SK-N-SH (cell line): ENCODE measurements at regions not wholly inside any gene's neighbourhood (a gene's known extent, or its start where the extent isn't known, plus 50 kb on each side); places are given as distances from the start of the nearest gene placed in this dataset.

Source experiments
- CTCF ChIP-seq: fragments of 200-600 bp; sonication (generic); IDR thresholded peaks from 2 replicates; pipeline ENCODE4 v1.6.1; 2017; ENCODE audit warnings: antibody characterized with exemption, mild to moderate bottlenecking, moderate library complexity
- EP300 ChIP-seq, 2 experiments: IDR thresholded peaks; 2 replicates each; pipeline versions ENCODE4 v1.4.0 to v1.6.1; 2012; ENCODE audit warnings: borderline replicate concordance in 1 of 2, low read depth in 1 of 2, low read length in 1 of 2
- GABPA ChIP-seq: IDR thresholded peaks from 2 replicates; pipeline ENCODE4 v1.4.0; 2012; ENCODE audit warnings: low read depth, mild to moderate bottlenecking
- POLR2AphosphoS5 ChIP-seq: IDR thresholded peaks from 2 replicates; pipeline ENCODE4 v1.6.1; 2012; ENCODE audit warnings: low read depth, low read length
- RAD21 ChIP-seq: IDR thresholded peaks from 2 replicates; pipeline ENCODE4 v1.6.1; 2012; ENCODE audit warnings: mild to moderate bottlenecking, low read length
- RFX5 ChIP-seq: IDR thresholded peaks from 2 replicates; pipeline ENCODE4 v1.6.1; 2012; ENCODE audit warnings: mild to moderate bottlenecking, improper control_type of control experiment, low read length
- SIN3A ChIP-seq: IDR thresholded peaks from 2 replicates; pipeline ENCODE4 v1.6.1; 2012; ENCODE audit warnings: low read depth, mild to moderate bottlenecking, low read length, moderate library complexity, borderline replicate concordance
- TAF1 ChIP-seq: IDR thresholded peaks from 2 replicates; pipeline ENCODE4 v1.6.1; 2012; ENCODE audit warnings: low read depth, mild to moderate bottlenecking, low read length, moderate library complexity, borderline replicate concordance
- USF1 ChIP-seq: IDR thresholded peaks from 2 replicates; pipeline ENCODE4 v1.4.0; 2012; ENCODE audit warnings: low read depth, borderline replicate concordance
- YY1 ChIP-seq: IDR thresholded peaks from 2 replicates; pipeline ENCODE4 v1.4.0; 2012; ENCODE audit warnings: low read depth, mild to moderate bottlenecking
- ZBTB33 ChIP-seq: IDR thresholded peaks from 2 replicates; pipeline ENCODE4 v1.4.0; 2012; ENCODE audit warnings: low read depth, borderline replicate concordance

- TF ChIP-seq EP300 (IDR thresholded peaks at IDR 0.05; ENCODE audit: borderline replicate concordance in 1 of 2, low read depth in 1 of 2, low read length in 1 of 2), result no peak
- TF ChIP-seq ZBTB33, result no peak
- TF ChIP-seq POLR2AphosphoS5, result no peak
- TF ChIP-seq SIN3A, result no peak
- TF ChIP-seq GABPA, result no peak
- TF ChIP-seq RAD21, result no peak
- no peak for TF ChIP-seq CTCF
- TF ChIP-seq TAF1, result no peak
- TF ChIP-seq USF1, result no peak
- TF ChIP-seq YY1, result no peak
- TF ChIP-seq RFX5, result no peak
Observed at GRCh38 chr1:14517841-14518180, 80.7 kb upstream of the KAZN start.
